Inflammatory macrophage (primary cell): ENCODE measurements at regions not wholly inside any gene's neighbourhood (a gene's known extent, or its start where the extent isn't known, plus 50 kb on each side); places are given as distances from the start of the nearest gene placed in this dataset.

Experiments used
- DNase-seq, 2 donors: peaks; one replicate each; pipeline ENCODE4 v3.0.0-alpha.2; 2020 to 2022

GRCh38 chr9:126095546-126096190, 231.0 kb upstream of the MVB12B start:
- DNase-seq = no peak

- no peak for DNase-seq
Measured at GRCh38 chr9:126096340-126096739, 230.3 kb upstream of the MVB12B start.

- no peak for DNase-seq
Measured at GRCh38 chr9:126097679-126098078, 228.9 kb upstream of the MVB12B start.

GRCh38 chr9:126106404-126106803, 220.2 kb upstream of the MVB12B start:
- no peak for DNase-seq

GRCh38 chr9:126107693-126108092, 218.9 kb upstream of the MVB12B start:
- DNase-seq = no peak

- DNase-seq = no peak
Measured at GRCh38 chr9:126108240-126108639, 218.4 kb upstream of the MVB12B start.

GRCh38 chr9:126109575-126109974, 217.1 kb upstream of the MVB12B start:
- DNase-seq = no peak

- DNase-seq = no peak
Measured at GRCh38 chr9:126111556-126111955, 215.1 kb upstream of the MVB12B start.

- DNase-seq = no peak
Measured at GRCh38 chr9:126112135-126112720, 214.4 kb upstream of the MVB12B start.

GRCh38 chr9:126113176-126113575, 213.5 kb upstream of the MVB12B start:
- no peak for DNase-seq

GRCh38 chr9:126113756-126114408, 212.7 kb upstream of the MVB12B start:
- no peak for DNase-seq

- no peak for DNase-seq
Measured at GRCh38 chr9:126114409-126114760, 212.2 kb upstream of the MVB12B start.

- no peak for DNase-seq
Measured at GRCh38 chr9:126114850-126115460, 211.7 kb upstream of the MVB12B start.

- no peak for DNase-seq
Measured at GRCh38 chr9:126116351-126117157, 210.1 kb upstream of the MVB12B start.

- no peak for DNase-seq
Measured at GRCh38 chr9:126117158-126117425, 209.5 kb upstream of the MVB12B start.

GRCh38 chr9:126117631-126118030, 209.0 kb upstream of the MVB12B start:
- DNase-seq = no peak

GRCh38 chr9:126119731-126120130, 206.9 kb upstream of the MVB12B start:
- DNase-seq = no peak

GRCh38 chr9:126122901-126123616, 203.6 kb upstream of the MVB12B start:
- no peak for DNase-seq

- DNase-seq = no peak
Measured at GRCh38 chr9:126123927-126124326, 202.7 kb upstream of the MVB12B start.

GRCh38 chr9:126125177-126125576, 201.5 kb upstream of the MVB12B start:
- DNase-seq = no peak

GRCh38 chr9:126125577-126125976, 201.1 kb upstream of the MVB12B start:
- no peak for DNase-seq

- no peak for DNase-seq
Measured at GRCh38 chr9:126125992-126126409, 200.6 kb upstream of the MVB12B start.

- no peak for DNase-seq
Measured at GRCh38 chr9:126126807-126127206, 199.8 kb upstream of the MVB12B start.
